ENCODE measurements at regions not wholly inside any gene's neighbourhood (a gene's known extent, or its start where the extent isn't known, plus 50 kb on each side); places are given as distances from the start of the nearest gene placed in this dataset.

- DNase-seq (ENCODE audit: low spot score) = no peak
- H3K4me3 ChIP-seq (ENCODE audit: low read depth, low read length, poor library complexity, severe bottlenecking) = no peak overlapping the region
- no peak overlapping the region for H3K27ac ChIP-seq (ENCODE audit: low read depth, low read length, poor library complexity, severe bottlenecking)
- CTCF ChIA-PET (ENCODE audit: unreplicated experiment) = no interaction called here
- no peaks in the 10 kb centered on the region for H3K79me2 ChIP-seq (ENCODE audit: insufficient read depth, low read depth, low read length)
- no peak overlapping the region for H2AFZ ChIP-seq (ENCODE audit: low read length)
- intact Hi-C loops (cut with micrococcal nuclease; ENCODE audit: unreplicated experiment) = no loop called here
- no peaks in the 10 kb centered on the region for H3K9me3 ChIP-seq (ENCODE audit: low read length)
- no peak for TF ChIP-seq EZH2phosphoT487 (IDR thresholded peaks at IDR 0.05; ENCODE audit: borderline replicate concordance, low read depth, low read length)
- no peaks in the 10 kb centered on the region for H3K4me1 ChIP-seq (ENCODE audit: insufficient read depth, low read length, poor library complexity, severe bottlenecking)
- H3K4me2 ChIP-seq (ENCODE audit: low read length) = no peak overlapping the region
- H3K9me2 ChIP-seq (ENCODE audit: insufficient read depth, low read length) = no peaks in the 10 kb centered on the region
- BruUV-seq (replicated peaks) = no TSS peak
- no peaks in the 10 kb centered on the region for H3K36me3 ChIP-seq (ENCODE audit: insufficient read depth, low read length)
- POLR2A ChIA-PET = no interaction called here
- no peaks in the 10 kb centered on the region for H4K20me1 ChIP-seq (ENCODE audit: insufficient read depth, low read length)
Observed at GRCh38 chr5:30831605-30832004, 361.9 kb upstream of the CDH6 start.

- no peak for TF ChIP-seq EZH2phosphoT487 (IDR thresholded peaks at IDR 0.05; ENCODE audit: borderline replicate concordance, low read depth, low read length)
- TF ChIP-seq CTCF (conservative IDR thresholded peaks at IDR 0.05; ENCODE audit: low read length) = no peak
- POLR2A ChIA-PET = interaction anchor here (1.0 kb wide), 1 partner anchor 20 kb away, joined by 3 read pairs; no protein-coding TSS in a partner anchor
- Histone ChIP-seq H2AFZ (ENCODE audit: low read length) (no peak overlapping the region), H3K4me1 (ENCODE audit: insufficient read depth, low read length, poor library complexity, severe bottlenecking) (no peaks in the 10 kb centered on the region), H3K27ac (ENCODE audit: low read depth, low read length, poor library complexity, severe bottlenecking) (no peak overlapping the region), H3K9me3 (ENCODE audit: low read length) (no peaks in the 10 kb centered on the region), H3K4me3 (ENCODE audit: low read depth, low read length, poor library complexity, severe bottlenecking) (no peak overlapping the region), H3K4me2 (ENCODE audit: low read length) (no peak overlapping the region), H3K79me2 (ENCODE audit: insufficient read depth, low read depth, low read length) (no peaks in the 10 kb centered on the region), H3K36me3 (ENCODE audit: insufficient read depth, low read length) (no peaks in the 10 kb centered on the region), H4K20me1 (ENCODE audit: insufficient read depth, low read length) (no peaks in the 10 kb centered on the region), H3K9me2 (ENCODE audit: insufficient read depth, low read length) (no peaks in the 10 kb centered on the region)
- intact Hi-C loops (cut with micrococcal nuclease; ENCODE audit: unreplicated experiment) = no loop called here
- CTCF ChIA-PET (ENCODE audit: unreplicated experiment) = no interaction called here
- BruUV-seq (replicated peaks) = no TSS peak
- no peak for DNase-seq (ENCODE audit: low spot score)
Observed at GRCh38 chr5:30831123-30831522, 362.4 kb upstream of the CDH6 start.

GRCh38 chr5:30811298-30811697 lies 382.2 kb upstream of the CDH6 start:
- DNase-seq (ENCODE audit: low spot score) = no peak
- H3K9me2 ChIP-seq (ENCODE audit: insufficient read depth, low read length) = no peaks in the 10 kb centered on the region
- ChIA-PET CTCF (ENCODE audit: unreplicated experiment) (no interaction called here), POLR2A (no interaction called here)
- H3K27ac ChIP-seq (ENCODE audit: low read depth, low read length, poor library complexity, severe bottlenecking) = no peak overlapping the region
- no peaks in the 10 kb centered on the region for H3K36me3 ChIP-seq (ENCODE audit: insufficient read depth, low read length)
- no peaks in the 10 kb centered on the region for H3K4me1 ChIP-seq (ENCODE audit: insufficient read depth, low read length, poor library complexity, severe bottlenecking)
- no peak overlapping the region for H2AFZ ChIP-seq (ENCODE audit: low read length)
- no TSS peak for BruUV-seq (replicated peaks)
- no peak overlapping the region for H3K4me3 ChIP-seq (ENCODE audit: low read depth, low read length, poor library complexity, severe bottlenecking)
- H3K4me2 ChIP-seq (ENCODE audit: low read length) = no peak overlapping the region
- no peaks in the 10 kb centered on the region for H3K9me3 ChIP-seq (ENCODE audit: low read length)
- no peak for TF ChIP-seq CTCF (conservative IDR thresholded peaks at IDR 0.05; ENCODE audit: low read length)
- no peak for TF ChIP-seq EZH2phosphoT487 (IDR thresholded peaks at IDR 0.05; ENCODE audit: borderline replicate concordance, low read depth, low read length)
- H3K79me2 ChIP-seq (ENCODE audit: insufficient read depth, low read depth, low read length) = no peaks in the 10 kb centered on the region
- intact Hi-C loops (cut with micrococcal nuclease; ENCODE audit: unreplicated experiment) = no loop called here
- no peaks in the 10 kb centered on the region for H4K20me1 ChIP-seq (ENCODE audit: insufficient read depth, low read length)

Data from OCI-LY7 (cell line).